HEK293 (cell line): ENCODE measurements at regions not wholly inside any gene's neighbourhood (a gene's known extent, or its start where the extent isn't known, plus 50 kb on each side); places are given as distances from the start of the nearest gene placed in this dataset.

Source experiments
- CTCF ChIA-PET: fragments of 350-600 bp; formaldehyde crosslinking; extraction: SDS; loops from one replicate; lab custom pipeline; 2021; ENCODE audit warnings: antibody characterized with exemption; lab: Yijun Ruan, JAX
- POLR2A ChIA-PET: fragments of 300-600 bp; formaldehyde crosslinking; extraction: SDS; loops from one replicate; lab custom pipeline; 2020; ENCODE audit warnings: antibody characterized with exemption, inconsistent platforms; lab: Yijun Ruan, JAX
- H3K27ac ChIP-seq: fragments of 200-500 bp; sonication (Bioruptor generic); 2 replicates; pipeline ENCODE4 v1.5.1; 2014; ENCODE audit warnings: low read depth, low read length, control low read depth, inconsistent platforms; ENCODE audit errors: extremely low read depth
- H3K36me3 ChIP-seq, 2 experiments: fragments of 200-500 bp in 1 of 2; sonication (Bioruptor generic) in 1 of 2; 1 replicate in 1 of 2; 2 replicates in 1 of 2; pipeline ENCODE4 v1.5.1; 2014 to 2017; ENCODE audit warnings: inconsistent platforms in 2 of 2, low read length in 2 of 2; ENCODE audit not compliant: control insufficient read depth in 2 of 2, insufficient read depth in 1 of 2
- H3K4me1 ChIP-seq: fragments of 200-500 bp; sonication (Bioruptor generic); 2 replicates; pipeline ENCODE4 v1.5.1; 2014; ENCODE audit warnings: mild to moderate bottlenecking, low read length, inconsistent platforms; ENCODE audit not compliant: control insufficient read depth, insufficient read depth
- H3K4me3 ChIP-seq: 2 replicates; pipeline ENCODE4 v1.5.1; 2011; ENCODE audit warnings: low read depth, mild to moderate bottlenecking, control low read depth, low read length, moderate library complexity
- H3K9me3 ChIP-seq: fragments of 200-500 bp; sonication (Bioruptor generic); 2 replicates; pipeline ENCODE4 v1.5.1; 2014; ENCODE audit warnings: low read depth, low read length, inconsistent platforms; ENCODE audit not compliant: control insufficient read depth, insufficient read depth
- EGR2 ChIP-seq: fragments of 450-650 bp; formaldehyde crosslinking; IDR thresholded peaks from 2 replicates; pipeline ENCODE4 v1.5.1; 2016; ENCODE audit warnings: low read depth, missing biosample characterization, missing genetic modification characterization
- GLI2 ChIP-seq: fragments of 450-650 bp; formaldehyde crosslinking; IDR thresholded peaks from 2 replicates; pipeline ENCODE4; 2017; ENCODE audit warnings: missing biosample characterization, missing genetic modification characterization, low read depth, borderline replicate concordance
- HOXC10 ChIP-seq: sonication (generic); formaldehyde crosslinking; IDR thresholded peaks from 2 replicates; pipeline ENCODE4 v1.8.1; 2023; ENCODE audit warnings: mild to moderate bottlenecking, missing genetic modification reagents
- ZBTB48 ChIP-seq: fragments of 450-650 bp; formaldehyde crosslinking; IDR thresholded peaks from 2 replicates; pipeline ENCODE4 v1.5.1; 2016; ENCODE audit warnings: missing biosample characterization, missing genetic modification characterization
- ZBTB7A ChIP-seq: fragments of 450-650 bp; formaldehyde crosslinking; IDR thresholded peaks from 2 replicates; pipeline ENCODE4 v1.5.1; 2016; ENCODE audit warnings: low read depth, missing biosample characterization, missing genetic modification characterization
- ZNF2 ChIP-seq: fragments of 450-650 bp; formaldehyde crosslinking; IDR thresholded peaks from 2 replicates; pipeline ENCODE4 v1.5.1; 2016; ENCODE audit warnings: missing biosample characterization, missing genetic modification characterization
- ZNF354C ChIP-seq: fragments of 450-650 bp; formaldehyde crosslinking; IDR thresholded peaks from 2 replicates; pipeline ENCODE4 v1.5.1; 2016; ENCODE audit warnings: missing biosample characterization, missing genetic modification characterization, low read depth, borderline replicate concordance
- ZNF423 ChIP-seq: fragments of 450-650 bp; formaldehyde crosslinking; IDR thresholded peaks from 2 replicates; pipeline ENCODE4 v1.5.1; 2016; ENCODE audit warnings: missing biosample characterization, missing genetic modification characterization
- ZNF433 ChIP-seq: fragments of 450-650 bp; formaldehyde crosslinking; IDR thresholded peaks from 2 replicates; pipeline ENCODE4 v1.5.1; 2016; ENCODE audit warnings: missing biosample characterization, missing genetic modification characterization, low read depth
- ZNF514 ChIP-seq: fragments of 450-650 bp; formaldehyde crosslinking; IDR thresholded peaks from 2 replicates; pipeline ENCODE4 v1.5.1; 2016; ENCODE audit warnings: missing biosample characterization, missing genetic modification characterization
- ZNF521 ChIP-seq: fragments of 450-650 bp; formaldehyde crosslinking; IDR thresholded peaks from 2 replicates; pipeline ENCODE4 v1.5.1; 2017; ENCODE audit warnings: missing biosample characterization, mild to moderate bottlenecking, missing genetic modification characterization
- ZNF548 ChIP-seq: fragments of 450-650 bp; formaldehyde crosslinking; IDR thresholded peaks from 2 replicates; pipeline ENCODE4 v1.5.1; 2016; ENCODE audit warnings: missing biosample characterization, missing genetic modification characterization
- ZNF610 ChIP-seq: fragments of 450-650 bp; formaldehyde crosslinking; IDR thresholded peaks from 2 replicates; pipeline ENCODE4 v1.5.1; 2016; ENCODE audit warnings: missing biosample characterization, missing genetic modification characterization, borderline replicate concordance
- ZNF660 ChIP-seq: fragments of 450-650 bp; IDR thresholded peaks from 2 replicates; pipeline ENCODE4 v1.5.1; 2018; ENCODE audit warnings: missing biosample characterization, mild to moderate bottlenecking, missing genetic modification characterization
- TF ChIP-seq, protein P1 (sequence below): fragments of 450-650 bp; formaldehyde crosslinking; IDR thresholded peaks from 2 replicates; pipeline ENCODE4 v1.5.1; 2016; ENCODE audit warnings: missing biosample characterization, missing genetic modification characterization
- TF ChIP-seq, protein P2 (sequence below): IDR thresholded peaks from 2 replicates; pipeline ENCODE4 v1.6.1; 2011; ENCODE audit warnings: mild to moderate bottlenecking, low read depth, low read length, borderline replicate concordance
- TF ChIP-seq, protein P3 (sequence below): fragments of 450-650 bp; formaldehyde crosslinking; IDR thresholded peaks from 2 replicates; pipeline ENCODE4 v1.5.1; 2016; ENCODE audit warnings: missing biosample characterization, missing genetic modification characterization, low read depth
- TF ChIP-seq, protein P4 (sequence below): fragments of 450-650 bp; formaldehyde crosslinking; IDR thresholded peaks from 2 replicates; pipeline ENCODE4 v1.5.1; 2017; ENCODE audit warnings: missing biosample characterization, missing genetic modification characterization
- TF ChIP-seq, protein P5 (sequence below): fragments of 450-650 bp; formaldehyde crosslinking; IDR thresholded peaks from 2 replicates; pipeline ENCODE4 v1.5.1; 2016; ENCODE audit warnings: missing biosample characterization, missing genetic modification characterization
- TF ChIP-seq, protein P6 (sequence below): fragments of 450-650 bp; formaldehyde crosslinking; IDR thresholded peaks from 2 replicates; pipeline ENCODE4 v1.5.1; 2016; ENCODE audit warnings: missing biosample characterization, missing genetic modification characterization

DNA sequence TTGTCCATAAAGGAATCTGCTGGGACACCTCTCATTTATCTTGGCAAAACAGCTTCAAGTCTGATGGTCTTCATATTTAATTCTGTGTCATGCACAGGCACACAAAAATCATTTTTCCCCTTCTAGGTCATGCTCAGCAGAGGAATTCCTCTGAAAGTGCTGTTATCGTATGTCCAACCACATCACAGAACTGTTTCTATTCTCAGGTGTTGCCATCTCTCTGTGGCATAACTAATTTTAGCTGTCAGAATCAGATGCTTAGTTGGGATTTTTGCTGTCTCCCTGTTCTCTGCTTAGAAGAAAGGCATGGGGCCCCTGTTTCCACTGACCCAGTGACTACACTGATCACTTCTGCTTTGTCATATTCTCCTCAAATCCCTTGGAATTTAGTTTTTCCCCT, 608.0 kb upstream of the EPHA7 start (continued):
- TF ChIP-seq, protein P1, sequence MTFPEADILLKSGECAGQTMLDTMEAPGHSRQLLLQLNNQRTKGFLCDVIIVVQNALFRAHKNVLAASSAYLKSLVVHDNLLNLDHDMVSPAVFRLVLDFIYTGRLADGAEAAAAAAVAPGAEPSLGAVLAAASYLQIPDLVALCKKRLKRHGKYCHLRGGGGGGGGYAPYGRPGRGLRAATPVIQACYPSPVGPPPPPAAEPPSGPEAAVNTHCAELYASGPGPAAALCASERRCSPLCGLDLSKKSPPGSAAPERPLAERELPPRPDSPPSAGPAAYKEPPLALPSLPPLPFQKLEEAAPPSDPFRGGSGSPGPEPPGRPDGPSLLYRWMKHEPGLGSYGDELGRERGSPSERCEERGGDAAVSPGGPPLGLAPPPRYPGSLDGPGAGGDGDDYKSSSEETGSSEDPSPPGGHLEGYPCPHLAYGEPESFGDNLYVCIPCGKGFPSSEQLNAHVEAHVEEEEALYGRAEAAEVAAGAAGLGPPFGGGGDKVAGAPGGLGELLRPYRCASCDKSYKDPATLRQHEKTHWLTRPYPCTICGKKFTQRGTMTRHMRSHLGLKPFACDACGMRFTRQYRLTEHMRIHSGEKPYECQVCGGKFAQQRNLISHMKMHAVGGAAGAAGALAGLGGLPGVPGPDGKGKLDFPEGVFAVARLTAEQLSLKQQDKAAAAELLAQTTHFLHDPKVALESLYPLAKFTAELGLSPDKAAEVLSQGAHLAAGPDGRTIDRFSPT (tag by site-specific recombination) = no peak
- TF ChIP-seq ZBTB7A (no peak), ZNF660 (tag by site-specific recombination) (no peak)
- TF ChIP-seq, protein P2, sequence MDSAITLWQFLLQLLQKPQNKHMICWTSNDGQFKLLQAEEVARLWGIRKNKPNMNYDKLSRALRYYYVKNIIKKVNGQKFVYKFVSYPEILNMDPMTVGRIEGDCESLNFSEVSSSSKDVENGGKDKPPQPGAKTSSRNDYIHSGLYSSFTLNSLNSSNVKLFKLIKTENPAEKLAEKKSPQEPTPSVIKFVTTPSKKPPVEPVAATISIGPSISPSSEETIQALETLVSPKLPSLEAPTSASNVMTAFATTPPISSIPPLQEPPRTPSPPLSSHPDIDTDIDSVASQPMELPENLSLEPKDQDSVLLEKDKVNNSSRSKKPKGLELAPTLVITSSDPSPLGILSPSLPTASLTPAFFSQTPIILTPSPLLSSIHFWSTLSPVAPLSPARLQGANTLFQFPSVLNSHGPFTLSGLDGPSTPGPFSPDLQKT = no peak
- TF ChIP-seq, protein P3, sequence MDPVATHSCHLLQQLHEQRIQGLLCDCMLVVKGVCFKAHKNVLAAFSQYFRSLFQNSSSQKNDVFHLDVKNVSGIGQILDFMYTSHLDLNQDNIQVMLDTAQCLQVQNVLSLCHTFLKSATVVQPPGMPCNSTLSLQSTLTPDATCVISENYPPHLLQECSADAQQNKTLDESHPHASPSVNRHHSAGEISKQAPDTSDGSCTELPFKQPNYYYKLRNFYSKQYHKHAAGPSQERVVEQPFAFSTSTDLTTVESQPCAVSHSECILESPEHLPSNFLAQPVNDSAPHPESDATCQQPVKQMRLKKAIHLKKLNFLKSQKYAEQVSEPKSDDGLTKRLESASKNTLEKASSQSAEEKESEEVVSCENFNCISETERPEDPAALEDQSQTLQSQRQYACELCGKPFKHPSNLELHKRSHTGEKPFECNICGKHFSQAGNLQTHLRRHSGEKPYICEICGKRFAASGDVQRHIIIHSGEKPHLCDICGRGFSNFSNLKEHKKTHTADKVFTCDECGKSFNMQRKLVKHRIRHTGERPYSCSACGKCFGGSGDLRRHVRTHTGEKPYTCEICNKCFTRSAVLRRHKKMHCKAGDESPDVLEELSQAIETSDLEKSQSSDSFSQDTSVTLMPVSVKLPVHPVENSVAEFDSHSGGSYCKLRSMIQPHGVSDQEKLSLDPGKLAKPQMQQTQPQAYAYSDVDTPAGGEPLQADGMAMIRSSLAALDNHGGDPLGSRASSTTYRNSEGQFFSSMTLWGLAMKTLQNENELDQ (tag by site-specific recombination) = no peak

DNA sequence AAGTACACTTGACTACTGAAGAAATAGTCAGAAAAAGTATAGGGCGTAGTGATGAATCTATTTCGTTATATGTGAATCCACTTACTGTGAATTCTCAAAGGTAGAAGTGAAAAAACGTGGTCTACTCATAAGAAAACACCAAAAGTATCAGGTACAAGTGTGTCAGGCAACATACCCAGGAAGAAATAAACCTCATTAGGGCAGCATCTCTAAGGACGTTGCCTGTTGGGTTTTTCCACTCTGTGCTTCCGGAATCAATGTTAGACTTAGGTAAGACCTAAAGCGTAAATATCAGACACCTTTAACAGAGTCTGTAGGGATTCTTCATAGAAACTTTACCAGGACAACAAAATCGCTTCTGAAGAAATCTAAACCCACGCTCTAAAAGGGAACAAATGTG, 607.2 kb upstream of the EPHA7 start:
- Histone ChIP-seq H3K27ac (no peak overlapping the region), H3K36me3 (no peaks in the 10 kb centered on the region), H3K9me3 (no peaks in the 10 kb centered on the region), H3K4me1 (no peaks in the 10 kb centered on the region), H3K4me3 (no peak overlapping the region)
- POLR2A ChIA-PET = no interaction called here
- TF ChIP-seq HOXC10 (CRISPR knock-in tag) (no peak), ZNF433 (tag by site-specific recombination) (no peak), GLI2 (no peak), ZNF521 (tag by site-specific recombination) (no peak), EGR2 (tag by site-specific recombination) (no peak), ZNF610 (no peak), ZNF354C (tag by site-specific recombination) (no peak), ZBTB48 (tag by site-specific recombination) (no peak), ZNF423 (tag by site-specific recombination) (no peak), ZNF2 (no peak), ZNF514 (tag by site-specific recombination) (no peak), ZNF548 (tag by site-specific recombination) (no peak)
- TF ChIP-seq, protein P4, sequence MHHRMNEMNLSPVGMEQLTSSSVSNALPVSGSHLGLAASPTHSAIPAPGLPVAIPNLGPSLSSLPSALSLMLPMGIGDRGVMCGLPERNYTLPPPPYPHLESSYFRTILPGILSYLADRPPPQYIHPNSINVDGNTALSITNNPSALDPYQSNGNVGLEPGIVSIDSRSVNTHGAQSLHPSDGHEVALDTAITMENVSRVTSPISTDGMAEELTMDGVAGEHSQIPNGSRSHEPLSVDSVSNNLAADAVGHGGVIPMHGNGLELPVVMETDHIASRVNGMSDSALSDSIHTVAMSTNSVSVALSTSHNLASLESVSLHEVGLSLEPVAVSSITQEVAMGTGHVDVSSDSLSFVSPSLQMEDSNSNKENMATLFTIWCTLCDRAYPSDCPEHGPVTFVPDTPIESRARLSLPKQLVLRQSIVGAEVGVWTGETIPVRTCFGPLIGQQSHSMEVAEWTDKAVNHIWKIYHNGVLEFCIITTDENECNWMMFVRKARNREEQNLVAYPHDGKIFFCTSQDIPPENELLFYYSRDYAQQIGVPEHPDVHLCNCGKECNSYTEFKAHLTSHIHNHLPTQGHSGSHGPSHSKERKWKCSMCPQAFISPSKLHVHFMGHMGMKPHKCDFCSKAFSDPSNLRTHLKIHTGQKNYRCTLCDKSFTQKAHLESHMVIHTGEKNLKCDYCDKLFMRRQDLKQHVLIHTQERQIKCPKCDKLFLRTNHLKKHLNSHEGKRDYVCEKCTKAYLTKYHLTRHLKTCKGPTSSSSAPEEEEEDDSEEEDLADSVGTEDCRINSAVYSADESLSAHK (tag by site-specific recombination) = no peak
- TF ChIP-seq, protein P5, sequence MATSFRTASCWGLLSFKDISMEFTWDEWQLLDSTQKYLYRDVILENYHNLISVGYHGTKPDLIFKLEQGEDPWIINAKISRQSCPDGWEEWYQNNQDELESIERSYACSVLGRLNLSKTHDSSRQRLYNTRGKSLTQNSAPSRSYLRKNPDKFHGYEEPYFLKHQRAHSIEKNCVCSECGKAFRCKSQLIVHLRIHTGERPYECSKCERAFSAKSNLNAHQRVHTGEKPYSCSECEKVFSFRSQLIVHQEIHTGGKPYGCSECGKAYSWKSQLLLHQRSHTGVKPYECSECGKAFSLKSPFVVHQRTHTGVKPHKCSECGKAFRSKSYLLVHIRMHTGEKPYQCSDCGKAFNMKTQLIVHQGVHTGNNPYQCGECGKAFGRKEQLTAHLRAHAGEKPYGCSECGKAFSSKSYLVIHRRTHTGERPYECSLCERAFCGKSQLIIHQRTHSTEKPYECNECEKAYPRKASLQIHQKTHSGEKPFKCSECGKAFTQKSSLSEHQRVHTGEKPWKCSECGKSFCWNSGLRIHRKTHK (tag by site-specific recombination) = no peak
- TF ChIP-seq, protein P6, sequence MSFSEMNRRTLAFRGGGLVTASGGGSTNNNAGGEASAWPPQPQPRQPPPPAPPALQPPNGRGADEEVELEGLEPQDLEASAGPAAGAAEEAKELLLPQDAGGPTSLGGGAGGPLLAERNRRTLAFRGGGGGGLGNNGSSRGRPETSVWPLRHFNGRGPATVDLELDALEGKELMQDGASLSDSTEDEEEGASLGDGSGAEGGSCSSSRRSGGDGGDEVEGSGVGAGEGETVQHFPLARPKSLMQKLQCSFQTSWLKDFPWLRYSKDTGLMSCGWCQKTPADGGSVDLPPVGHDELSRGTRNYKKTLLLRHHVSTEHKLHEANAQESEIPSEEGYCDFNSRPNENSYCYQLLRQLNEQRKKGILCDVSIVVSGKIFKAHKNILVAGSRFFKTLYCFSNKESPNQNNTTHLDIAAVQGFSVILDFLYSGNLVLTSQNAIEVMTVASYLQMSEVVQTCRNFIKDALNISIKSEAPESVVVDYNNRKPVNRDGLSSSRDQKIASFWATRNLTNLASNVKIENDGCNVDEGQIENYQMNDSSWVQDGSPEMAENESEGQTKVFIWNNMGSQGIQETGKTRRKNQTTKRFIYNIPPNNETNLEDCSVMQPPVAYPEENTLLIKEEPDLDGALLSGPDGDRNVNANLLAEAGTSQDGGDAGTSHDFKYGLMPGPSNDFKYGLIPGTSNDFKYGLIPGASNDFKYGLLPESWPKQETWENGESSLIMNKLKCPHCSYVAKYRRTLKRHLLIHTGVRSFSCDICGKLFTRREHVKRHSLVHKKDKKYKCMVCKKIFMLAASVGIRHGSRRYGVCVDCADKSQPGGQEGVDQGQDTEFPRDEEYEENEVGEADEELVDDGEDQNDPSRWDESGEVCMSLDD (tag by site-specific recombination) = no peak
- CTCF ChIA-PET = no interaction called here
